ENCODE measurements at regions not wholly inside any gene's neighbourhood (a gene's known extent, or its start where the extent isn't known, plus 50 kb on each side); places are given as distances from the start of the nearest gene placed in this dataset.

DNA sequence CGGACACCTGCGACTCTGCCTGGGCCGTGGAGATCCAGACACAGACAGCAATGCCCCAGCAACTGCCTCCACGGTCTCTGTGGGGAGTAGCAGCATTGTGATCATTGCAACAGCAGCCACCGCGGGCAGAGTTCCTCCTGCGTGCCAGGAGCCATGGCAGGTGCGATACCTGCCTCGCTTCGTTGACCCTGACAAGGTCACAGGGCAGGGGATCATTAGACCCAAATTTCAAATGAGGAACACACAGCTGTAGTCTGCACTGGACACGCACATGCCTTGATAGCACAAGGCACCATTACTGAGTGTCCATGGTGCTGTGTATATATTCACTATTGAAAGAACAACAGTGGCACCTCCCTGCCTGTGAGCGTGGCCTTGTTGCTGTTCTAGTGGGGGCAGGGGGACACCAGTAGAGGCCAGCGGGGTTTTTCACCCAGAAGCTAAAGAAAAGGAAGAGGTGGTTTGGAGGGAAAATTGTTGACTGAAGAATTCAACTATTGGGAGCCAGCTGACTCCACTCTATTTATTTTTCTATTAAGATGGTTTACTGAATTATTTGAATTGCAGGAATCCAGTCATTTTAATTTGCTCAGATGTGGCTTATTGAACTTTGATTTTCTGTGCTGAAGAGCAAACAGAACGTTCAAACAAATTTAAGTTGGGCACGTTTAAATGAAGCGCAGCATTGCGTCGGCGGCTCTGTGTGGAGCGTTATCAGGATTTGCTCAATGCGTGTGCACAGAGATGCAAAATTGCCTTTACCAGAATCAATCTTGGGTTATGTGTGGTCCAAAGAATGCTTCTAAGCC lies 60.2 kb upstream of the RPS6KA2 start:
- TF ChIP-seq POLR2A (IDR thresholded peaks at IDR 0.05; ENCODE audit: low read depth, low read length): no peak
- TF ChIP-seq, protein P1, sequence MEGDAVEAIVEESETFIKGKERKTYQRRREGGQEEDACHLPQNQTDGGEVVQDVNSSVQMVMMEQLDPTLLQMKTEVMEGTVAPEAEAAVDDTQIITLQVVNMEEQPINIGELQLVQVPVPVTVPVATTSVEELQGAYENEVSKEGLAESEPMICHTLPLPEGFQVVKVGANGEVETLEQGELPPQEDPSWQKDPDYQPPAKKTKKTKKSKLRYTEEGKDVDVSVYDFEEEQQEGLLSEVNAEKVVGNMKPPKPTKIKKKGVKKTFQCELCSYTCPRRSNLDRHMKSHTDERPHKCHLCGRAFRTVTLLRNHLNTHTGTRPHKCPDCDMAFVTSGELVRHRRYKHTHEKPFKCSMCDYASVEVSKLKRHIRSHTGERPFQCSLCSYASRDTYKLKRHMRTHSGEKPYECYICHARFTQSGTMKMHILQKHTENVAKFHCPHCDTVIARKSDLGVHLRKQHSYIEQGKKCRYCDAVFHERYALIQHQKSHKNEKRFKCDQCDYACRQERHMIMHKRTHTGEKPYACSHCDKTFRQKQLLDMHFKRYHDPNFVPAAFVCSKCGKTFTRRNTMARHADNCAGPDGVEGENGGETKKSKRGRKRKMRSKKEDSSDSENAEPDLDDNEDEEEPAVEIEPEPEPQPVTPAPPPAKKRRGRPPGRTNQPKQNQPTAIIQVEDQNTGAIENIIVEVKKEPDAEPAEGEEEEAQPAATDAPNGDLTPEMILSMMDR (IDR thresholded peaks at IDR 0.05; ENCODE audit: extremely low read depth in 1 of 2, insufficient read depth in 1 of 2, low read depth in 1 of 2, low read length in 2 of 2): no peak
- TF ChIP-seq EZH2 (IDR thresholded peaks at IDR 0.05; ENCODE audit: borderline replicate concordance, low read depth, low read length, severe bottlenecking): no peak
- TF ChIP-seq MAX (IDR thresholded peaks at IDR 0.05; ENCODE audit: insufficient read depth, insufficient read length): no peak
- TF ChIP-seq POLR2AphosphoS5 (IDR thresholded peaks at IDR 0.05; ENCODE audit: insufficient read depth, low read depth, low read length): no peak

Data from endothelial cell of umbilical vein (primary cell).